Natural killer cell (primary cell): ENCODE measurements at regions not wholly inside any gene's neighbourhood (a gene's known extent, or its start where the extent isn't known, plus 50 kb on each side); places are given as distances from the start of the nearest gene placed in this dataset.

Experiments used
- ATAC-seq, 3 donors: fragments of 150-1000 bp in 2 of 3; fragments of 200-7000 bp in 1 of 3; cut with Tn5 transposase; 1 replicate in 1 of 3; 2 replicates in 2 of 3; pipeline ENCODE4 v1.10.0; 2021; ENCODE audit warnings: mild to moderate bottlenecking in 2 of 3, moderate library complexity in 2 of 3
- DNase-seq, 2 donors: peaks; one replicate each; pipeline versions ENCODE4 v3.0.0 to v3.0.0-alpha.2; 2013 to 2021; ENCODE audit warnings: mixed read lengths in 1 of 2
- H3K27ac ChIP-seq: one replicate; pipeline ENCODE4 v1.5.1; 2013; ENCODE audit warnings: mild to moderate bottlenecking, low read length
- H3K27me3 ChIP-seq: one replicate; pipeline ENCODE4 v1.6.1; 2013; ENCODE audit warnings: low read length; ENCODE audit not compliant: control insufficient read depth, insufficient read depth
- H3K36me3 ChIP-seq: one replicate; pipeline ENCODE4 v1.6.1; 2013; ENCODE audit warnings: low read length; ENCODE audit not compliant: control insufficient read depth, insufficient read depth
- H3K4me1 ChIP-seq: one replicate; pipeline ENCODE4 v1.6.1; 2013; ENCODE audit warnings: low read length; ENCODE audit not compliant: control insufficient read depth, insufficient read depth
- H3K4me3 ChIP-seq: one replicate; pipeline ENCODE4 v1.5.1; 2013; ENCODE audit warnings: low read length
- H3K9me3 ChIP-seq: one replicate; pipeline ENCODE4 v1.6.1; 2013; ENCODE audit warnings: low read length; ENCODE audit not compliant: control insufficient read depth, insufficient read depth
- H3K27ac Mint-ChIP-seq, 2 donors: one replicate each; pipeline ENCODE4 v1.8.0; 2022; ENCODE audit warnings: mild to moderate bottlenecking in 2 of 2, mixed read lengths in 2 of 2, moderate library complexity in 1 of 2
- H3K27me3 Mint-ChIP-seq, 2 donors: one replicate each; pipeline ENCODE4 v1.8.0; 2022; ENCODE audit warnings: low read depth in 2 of 2, mixed read lengths in 2 of 2
- H3K36me3 Mint-ChIP-seq: one replicate; pipeline ENCODE4 v1.8.0; 2022; ENCODE audit warnings: mixed read lengths
- H3K4me1 Mint-ChIP-seq, 2 donors: one replicate each; pipeline ENCODE4 v1.8.0; 2022; ENCODE audit warnings: mixed read lengths in 2 of 2
- H3K4me3 Mint-ChIP-seq: one replicate; pipeline ENCODE4 v1.8.0; 2022; ENCODE audit warnings: mild to moderate bottlenecking, moderate library complexity, mixed read lengths
- H3K9me3 Mint-ChIP-seq, 2 donors: one replicate each; pipeline ENCODE4 v1.8.0; 2022; ENCODE audit warnings: mixed read lengths in 2 of 2
- WGBS: methylation state at CpG from one replicate; pipeline ENCODE4 v1.1.7; 2013; ENCODE audit warnings: missing lambda C conversion rate; ENCODE audit not compliant: insufficient coverage; 5-methylcytosine and 5-hydroxymethylcytosine counted together
- intact Hi-C: fragments of 100-400 bp; cut with micrococcal nuclease; formaldehyde crosslinking; loops from one replicate; pipeline ENCODE4 v1.14.2; 2022
- TF ChIP-seq, protein P1 (sequence below): fragments of 200-600 bp; IDR thresholded peaks from one replicate; pipeline ENCODE4 v1.8.0; 2022; ENCODE audit warnings: antibody characterized with exemption

DNA sequence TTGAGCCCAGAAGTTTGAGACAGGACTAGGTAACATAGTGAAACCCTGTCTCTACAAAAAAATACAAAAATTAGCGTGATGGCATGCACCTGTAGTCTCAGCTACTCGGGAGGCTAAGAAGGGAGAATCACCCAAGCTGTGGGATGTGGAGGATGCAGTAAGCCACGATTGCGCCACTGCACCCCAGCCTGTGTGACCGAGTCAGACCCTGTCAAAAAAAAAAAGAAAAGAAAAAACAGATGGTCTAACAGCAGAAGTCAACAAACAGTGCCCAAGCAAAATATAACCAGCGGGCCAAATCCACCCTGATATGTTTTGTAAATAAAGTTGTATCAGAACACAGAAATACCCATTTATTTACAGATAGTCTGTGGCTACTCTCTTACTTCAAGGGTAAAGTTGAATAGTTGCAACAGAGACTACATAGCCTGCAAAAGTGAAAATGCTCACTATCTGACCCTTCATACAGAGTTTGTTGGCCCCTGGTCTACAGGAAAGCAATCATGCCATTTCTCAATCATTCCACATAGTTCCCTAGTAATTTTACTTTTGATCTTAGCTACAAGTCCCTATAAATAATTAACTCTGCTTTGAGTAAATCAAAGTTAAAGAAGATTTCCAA lies 383.7 kb downstream of the TLE1 start:
- DNase-seq (no peak), ATAC-seq (no peak)
- Mint-ChIP-seq H3K27me3 (no peaks in the 10 kb centered on the region), H3K27ac (no peak overlapping the region), H3K4me3 (no peak overlapping the region), H3K36me3 (no peaks in the 10 kb centered on the region), H3K4me1 (no peaks in the 10 kb centered on the region), H3K9me3 (peaks cover 2 to 4% of the 10 kb centered on the region in 2 donors)
- TF ChIP-seq, protein P1, sequence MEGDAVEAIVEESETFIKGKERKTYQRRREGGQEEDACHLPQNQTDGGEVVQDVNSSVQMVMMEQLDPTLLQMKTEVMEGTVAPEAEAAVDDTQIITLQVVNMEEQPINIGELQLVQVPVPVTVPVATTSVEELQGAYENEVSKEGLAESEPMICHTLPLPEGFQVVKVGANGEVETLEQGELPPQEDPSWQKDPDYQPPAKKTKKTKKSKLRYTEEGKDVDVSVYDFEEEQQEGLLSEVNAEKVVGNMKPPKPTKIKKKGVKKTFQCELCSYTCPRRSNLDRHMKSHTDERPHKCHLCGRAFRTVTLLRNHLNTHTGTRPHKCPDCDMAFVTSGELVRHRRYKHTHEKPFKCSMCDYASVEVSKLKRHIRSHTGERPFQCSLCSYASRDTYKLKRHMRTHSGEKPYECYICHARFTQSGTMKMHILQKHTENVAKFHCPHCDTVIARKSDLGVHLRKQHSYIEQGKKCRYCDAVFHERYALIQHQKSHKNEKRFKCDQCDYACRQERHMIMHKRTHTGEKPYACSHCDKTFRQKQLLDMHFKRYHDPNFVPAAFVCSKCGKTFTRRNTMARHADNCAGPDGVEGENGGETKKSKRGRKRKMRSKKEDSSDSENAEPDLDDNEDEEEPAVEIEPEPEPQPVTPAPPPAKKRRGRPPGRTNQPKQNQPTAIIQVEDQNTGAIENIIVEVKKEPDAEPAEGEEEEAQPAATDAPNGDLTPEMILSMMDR = no peak
- Histone ChIP-seq H3K27ac (no peak overlapping the region), H3K4me3 (no peak overlapping the region), H3K27me3 (no peaks in the 10 kb centered on the region), H3K36me3 (no peaks in the 10 kb centered on the region), H3K4me1 (no peaks in the 10 kb centered on the region), H3K9me3 (no peaks in the 10 kb centered on the region)
- 75% methylated on average over 6 of the region's 6 CpGs for WGBS
- intact Hi-C loops = no loop called here

DNA sequence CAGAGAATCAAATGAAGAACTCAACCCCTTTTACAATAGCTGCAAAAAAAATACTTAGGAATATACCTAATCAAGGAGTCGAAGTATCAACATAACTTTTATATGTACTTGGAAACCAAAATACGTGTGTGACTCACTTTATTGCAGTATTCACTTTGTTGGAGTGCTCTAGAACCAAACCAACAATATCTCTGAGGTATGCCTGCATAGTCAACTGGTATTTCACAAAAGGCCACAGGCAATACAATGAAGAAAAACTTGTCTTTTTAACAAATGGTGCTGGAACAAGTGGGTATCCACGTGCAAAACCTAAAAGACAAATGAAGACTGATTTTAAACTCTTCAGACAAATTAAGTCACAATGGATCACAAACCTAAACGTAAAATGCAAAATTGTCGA lies 385.7 kb downstream of the TLE1 start:
- Mint-ChIP-seq H3K4me1 (no peaks in the 10 kb centered on the region), H3K36me3 (no peaks in the 10 kb centered on the region), H3K27ac (no peak overlapping the region), H3K4me3 (no peak overlapping the region), H3K27me3 (no peaks in the 10 kb centered on the region), H3K9me3 (peaks cover 2% of the 10 kb centered on the region in 2 donors)
- Histone ChIP-seq H3K27me3 (no peaks in the 10 kb centered on the region), H3K4me3 (no peak overlapping the region), H3K36me3 (no peaks in the 10 kb centered on the region), H3K4me1 (no peaks in the 10 kb centered on the region), H3K27ac (no peak overlapping the region), H3K9me3 (no peaks in the 10 kb centered on the region)
- WGBS = 74% methylated on average over 5 of the region's 5 CpGs
- intact Hi-C loops = no loop called here
- DNase-seq = no peak
- no peak for ATAC-seq
- TF ChIP-seq, protein P1 = no peak

DNA sequence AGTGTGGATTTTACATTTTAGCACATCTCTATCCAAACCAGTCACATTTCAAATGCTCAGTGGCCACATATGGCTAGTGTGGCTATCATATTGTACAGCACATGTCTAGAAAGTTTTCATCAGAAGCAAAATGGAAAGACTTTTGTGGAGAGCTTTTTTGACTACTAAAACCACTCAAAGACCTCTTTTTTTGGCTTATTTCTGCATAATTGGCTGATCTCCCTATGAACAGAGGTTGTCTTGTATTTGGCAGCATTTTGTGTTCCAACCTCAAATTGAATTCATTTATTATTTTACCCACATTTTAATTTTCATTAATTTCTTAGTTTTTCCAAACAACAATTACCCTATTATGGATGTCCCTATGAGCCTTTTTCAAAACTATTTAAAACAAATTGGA lies 395.7 kb downstream of the TLE1 start:
- Mint-ChIP-seq H3K4me3 (no peak overlapping the region), H3K36me3 (no peaks in the 10 kb centered on the region), H3K4me1 (no peaks in the 10 kb centered on the region), H3K27ac (no peak overlapping the region), H3K9me3 (peaks cover 13 to 19% of the 10 kb centered on the region in 2 donors), H3K27me3 (no peaks in the 10 kb centered on the region)
- Histone ChIP-seq H3K27me3 (no peaks in the 10 kb centered on the region), H3K4me3 (no peak overlapping the region), H3K27ac (no peak overlapping the region), H3K4me1 (no peaks in the 10 kb centered on the region), H3K36me3 (no peaks in the 10 kb centered on the region), H3K9me3 (no peaks in the 10 kb centered on the region)
- intact Hi-C loops = no loop called here
- TF ChIP-seq, protein P1 = no peak
- ATAC-seq (no peak), DNase-seq (no peak)

DNA sequence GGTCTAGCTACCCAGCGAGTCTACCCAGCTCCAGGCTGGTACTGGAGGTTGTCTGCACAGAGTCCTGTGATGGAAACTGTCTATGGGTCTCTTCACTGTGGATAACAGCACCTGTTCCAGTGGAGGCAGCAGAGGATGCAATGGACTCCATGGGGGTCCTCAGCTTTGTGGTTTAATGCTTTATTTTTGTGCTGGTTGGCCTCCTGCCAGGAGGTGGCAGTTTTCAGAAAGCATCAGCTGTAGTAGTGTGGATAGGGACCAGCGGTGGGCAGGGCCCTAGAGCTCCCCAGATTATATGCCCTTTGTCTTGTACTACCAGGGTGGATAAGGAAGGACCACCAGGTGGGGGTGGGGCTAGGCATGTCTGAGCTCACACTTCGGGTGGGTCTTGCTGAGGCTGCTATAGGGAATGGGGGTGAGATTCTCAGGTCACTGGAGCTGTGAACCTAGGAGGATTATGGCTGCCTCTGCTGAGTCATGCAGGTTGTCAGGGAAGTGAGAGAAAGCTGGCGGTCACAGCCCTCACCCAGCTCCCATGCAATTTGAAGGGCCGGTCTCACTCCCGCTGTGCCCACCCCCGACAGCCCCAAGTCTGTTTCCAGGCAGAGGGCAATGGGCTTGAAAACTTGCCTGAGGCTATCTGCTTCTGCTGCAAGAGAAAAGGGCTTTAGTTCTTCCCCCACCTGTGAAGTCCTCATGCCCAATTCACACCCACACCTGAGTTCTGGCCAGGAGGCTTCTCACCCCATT lies 397.1 kb downstream of the TLE1 start:
- Histone ChIP-seq H3K4me3 (no peak overlapping the region), H3K36me3 (no peaks in the 10 kb centered on the region), H3K4me1 (no peaks in the 10 kb centered on the region), H3K27ac (no peak overlapping the region), H3K9me3 (no peaks in the 10 kb centered on the region), H3K27me3 (no peaks in the 10 kb centered on the region)
- 90% methylated on average over 7 of the region's 7 CpGs for WGBS
- intact Hi-C loops = no loop called here
- ATAC-seq (no peak), DNase-seq (no peak)
- peaks cover 10 to 18% of the 10 kb centered on the region in 2 donors for H3K9me3 Mint-ChIP-seq
- TF ChIP-seq, protein P1 = no peak
- H3K4me1 Mint-ChIP-seq = no peaks in the 10 kb centered on the region
- no peaks in the 10 kb centered on the region for H3K36me3 Mint-ChIP-seq
- no peaks in the 10 kb centered on the region for H3K27me3 Mint-ChIP-seq
- H3K4me3 Mint-ChIP-seq = no peak overlapping the region
- no peak overlapping the region for H3K27ac Mint-ChIP-seq
